ENCODE measurements at regions not wholly inside any gene's neighbourhood (a gene's known extent, or its start where the extent isn't known, plus 50 kb on each side); places are given as distances from the start of the nearest gene placed in this dataset.
A peak's percentile ranks its signal among the peaks of the same experiment; 100 is the strongest.
"Not testable (repeated sequence)": the region's sequence is repeated elsewhere in the genome, so short reads cannot be mapped to it uniquely, and the experiment has no call there.

DNA sequence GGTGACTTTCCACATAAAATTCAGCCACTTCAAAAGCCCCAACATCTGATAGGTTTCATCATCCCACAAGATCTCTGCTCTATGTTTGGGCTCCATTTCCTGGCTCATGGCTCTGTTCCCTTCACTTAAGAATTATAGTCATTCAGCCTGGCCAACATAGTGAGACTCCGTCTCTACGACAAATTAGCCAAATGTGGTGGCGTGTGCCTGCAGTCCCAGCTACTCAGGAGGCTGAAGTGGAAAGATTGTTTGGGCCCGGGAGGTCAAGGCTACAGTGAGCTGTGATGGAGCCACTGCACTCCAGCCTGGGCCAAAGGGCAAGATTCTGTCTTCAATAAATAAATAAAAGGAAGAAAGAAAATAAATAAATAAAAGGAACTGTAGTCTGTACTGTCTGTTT is 57.9 kb upstream of the CTSV start:
- no peaks in the 10 kb centered on the region for H3K27me3 Mint-ChIP-seq (ENCODE audit: insufficient read depth)
- Histone ChIP-seq H3K9me3 (ENCODE audit: control insufficient read depth, low read length) (no peaks in the 10 kb centered on the region), H3K4me3 (ENCODE audit: low read length) (no peak overlapping the region), H3K4me1 (ENCODE audit: control insufficient read depth, insufficient read depth, low read length) (no peaks in the 10 kb centered on the region), H3K36me3 (ENCODE audit: control insufficient read depth, insufficient read depth, low read length) (no peaks in the 10 kb centered on the region), H3K27ac (ENCODE audit: low read depth, low read length) (no peak overlapping the region), H3K27me3 (ENCODE audit: control insufficient read depth, insufficient read depth, low read length, poor library complexity, severe bottlenecking) (no peaks in the 10 kb centered on the region), H3K9ac (ENCODE audit: extremely low read depth, low read length, poor library complexity, severe bottlenecking) (no peak overlapping the region)
- WGBS, 2 experiments (ENCODE audit: insufficient coverage in 1 of 2, insufficient read length in 1 of 2) = 93 to 95% methylated on average over 3 to 4 of the region's 4 CpGs
- no peak for DNase-seq
- no peak overlapping the region for H3K4me3 Mint-ChIP-seq
- TF ChIP-seq, protein P1, sequence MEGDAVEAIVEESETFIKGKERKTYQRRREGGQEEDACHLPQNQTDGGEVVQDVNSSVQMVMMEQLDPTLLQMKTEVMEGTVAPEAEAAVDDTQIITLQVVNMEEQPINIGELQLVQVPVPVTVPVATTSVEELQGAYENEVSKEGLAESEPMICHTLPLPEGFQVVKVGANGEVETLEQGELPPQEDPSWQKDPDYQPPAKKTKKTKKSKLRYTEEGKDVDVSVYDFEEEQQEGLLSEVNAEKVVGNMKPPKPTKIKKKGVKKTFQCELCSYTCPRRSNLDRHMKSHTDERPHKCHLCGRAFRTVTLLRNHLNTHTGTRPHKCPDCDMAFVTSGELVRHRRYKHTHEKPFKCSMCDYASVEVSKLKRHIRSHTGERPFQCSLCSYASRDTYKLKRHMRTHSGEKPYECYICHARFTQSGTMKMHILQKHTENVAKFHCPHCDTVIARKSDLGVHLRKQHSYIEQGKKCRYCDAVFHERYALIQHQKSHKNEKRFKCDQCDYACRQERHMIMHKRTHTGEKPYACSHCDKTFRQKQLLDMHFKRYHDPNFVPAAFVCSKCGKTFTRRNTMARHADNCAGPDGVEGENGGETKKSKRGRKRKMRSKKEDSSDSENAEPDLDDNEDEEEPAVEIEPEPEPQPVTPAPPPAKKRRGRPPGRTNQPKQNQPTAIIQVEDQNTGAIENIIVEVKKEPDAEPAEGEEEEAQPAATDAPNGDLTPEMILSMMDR (conservative IDR thresholded peaks at IDR 0.05) = no peak
- H3K4me1 Mint-ChIP-seq = no peaks in the 10 kb centered on the region
- H3K9me3 Mint-ChIP-seq = no peaks in the 10 kb centered on the region
- H3K27ac Mint-ChIP-seq = no peak overlapping the region
- peaks cover 6% of the 10 kb centered on the region for H3K36me3 Mint-ChIP-seq (ENCODE audit: low read depth)

DNA sequence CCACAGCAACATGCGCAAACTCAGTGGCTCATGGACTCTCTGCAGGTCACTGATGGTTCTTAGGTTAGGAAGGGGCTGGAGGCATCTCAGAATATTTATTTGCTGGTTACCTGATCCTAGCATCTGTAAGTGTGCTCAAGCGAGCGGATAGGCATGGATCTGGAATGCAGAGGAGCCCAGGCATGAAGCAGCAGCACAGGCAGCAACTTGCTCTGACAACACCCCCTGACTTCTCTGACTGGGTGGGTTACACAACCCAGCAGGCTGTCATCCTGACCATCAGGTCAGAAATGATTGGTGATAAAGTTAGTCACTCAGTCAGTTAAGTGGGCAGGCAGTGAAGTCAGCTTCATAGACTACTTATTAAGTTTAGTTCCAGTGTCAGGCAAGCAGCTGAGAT is 50.4 kb upstream of the CTSV start:
- 89 to 100% methylated on average over 2 to 3 of the region's 3 CpGs for WGBS, 2 experiments (ENCODE audit: insufficient coverage in 1 of 2, insufficient read length in 1 of 2)
- Mint-ChIP-seq H3K4me1 (peaks cover 39% of the 10 kb centered on the region), H3K27ac (peak overlapping the region; percentile 12)
- H3K4me3 ChIP-seq (ENCODE audit: low read length); H3K9ac ChIP-seq (ENCODE audit: extremely low read depth, low read length, poor library complexity, severe bottlenecking); H3K36me3 Mint-ChIP-seq (ENCODE audit: low read depth); DNase-seq; H3K27me3 Mint-ChIP-seq (ENCODE audit: insufficient read depth); H3K9me3 ChIP-seq (ENCODE audit: control insufficient read depth, low read length); H3K27me3 ChIP-seq (ENCODE audit: control insufficient read depth, insufficient read depth, low read length, poor library complexity, severe bottlenecking); H3K9me3 Mint-ChIP-seq; H3K4me3 Mint-ChIP-seq; H3K36me3 ChIP-seq (ENCODE audit: control insufficient read depth, insufficient read depth, low read length); H3K27ac ChIP-seq (ENCODE audit: low read depth, low read length): not testable (repeated sequence)
- H3K4me1 ChIP-seq (ENCODE audit: control insufficient read depth, insufficient read depth, low read length) = peaks cover 11% of the 10 kb centered on the region
